BJ (cell line): ENCODE measurements at regions not wholly inside any gene's neighbourhood (a gene's known extent, or its start where the extent isn't known, plus 50 kb on each side); places are given as distances from the start of the nearest gene placed in this dataset.

Experiments
- CTCF ChIA-PET: fragments of 350-600 bp; formaldehyde crosslinking; extraction: SDS; loops from one replicate; lab custom pipeline; 2021; ENCODE audit warnings: antibody characterized with exemption, inconsistent platforms; lab: Yijun Ruan, JAX
- POLR2A ChIA-PET: fragments of 300-600 bp; sonication (Branson Sonifier 250); formaldehyde crosslinking; extraction: SDS; loops from one replicate; lab custom pipeline; 2021; ENCODE audit warnings: antibody characterized with exemption; lab: Charles Lee
- DNase-seq: peaks from one replicate; pipeline ENCODE4 v3.0.0-alpha.2; 2011; ENCODE audit warnings: low read depth
- H3K27me3 ChIP-seq: 2 replicates; pipeline ENCODE4 v1.6.0; 2011; ENCODE audit warnings: low read length; ENCODE audit not compliant: control insufficient read depth, insufficient read depth
- H3K36me3 ChIP-seq: 2 replicates; pipeline ENCODE4 v1.5.1; 2011; ENCODE audit warnings: low read length; ENCODE audit not compliant: control insufficient read depth, insufficient read depth
- H3K4me3 ChIP-seq: 2 replicates; pipeline ENCODE4 v1.5.1; 2011; ENCODE audit warnings: low read depth, mild to moderate bottlenecking, control low read depth, low read length
- TF ChIP-seq, protein P1 (sequence below): IDR thresholded peaks from 2 replicates; pipeline ENCODE4 v1.5.1; 2011; ENCODE audit warnings: low read depth, mild to moderate bottlenecking, control low read depth, inconsistent platforms, low read length, moderate library complexity; ENCODE audit not compliant: insufficient read depth

DNA sequence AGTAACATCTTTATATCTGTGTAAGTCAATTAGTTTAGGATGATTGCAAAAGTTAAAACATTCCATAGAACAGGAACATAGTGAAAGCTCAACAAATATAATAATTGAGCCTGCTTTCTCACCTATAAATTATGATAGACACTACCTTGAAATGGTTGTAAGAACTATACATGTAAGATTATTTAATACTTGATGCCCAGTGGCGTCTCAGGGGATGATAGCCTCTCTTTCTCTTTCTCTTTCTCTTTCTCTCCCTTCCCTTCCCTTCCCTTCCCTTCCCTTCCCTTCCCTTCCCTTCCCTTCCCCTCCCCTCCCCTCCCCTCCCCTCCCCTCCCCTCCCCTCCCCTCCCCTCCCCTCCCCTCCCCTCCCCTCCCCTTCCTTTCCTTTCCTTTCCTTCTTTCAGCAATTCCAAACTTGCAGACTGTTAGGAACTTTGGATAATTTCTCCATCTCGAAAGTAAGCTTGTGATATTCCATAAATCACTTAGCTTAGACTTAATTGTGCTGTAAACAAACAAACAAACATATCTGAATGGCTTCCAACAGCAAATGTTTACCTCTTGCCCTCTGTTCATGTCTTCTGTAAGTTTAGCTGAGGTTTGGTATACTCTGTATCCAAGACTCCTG lies 1102.7 kb downstream of the TSN start:
- Histone ChIP-seq H3K27me3 (no peaks in the 10 kb centered on the region), H3K4me3 (no peak overlapping the region), H3K36me3 (no peaks in the 10 kb centered on the region)
- POLR2A ChIA-PET, result no interaction called here
- no peak for DNase-seq
- TF ChIP-seq, protein P1, sequence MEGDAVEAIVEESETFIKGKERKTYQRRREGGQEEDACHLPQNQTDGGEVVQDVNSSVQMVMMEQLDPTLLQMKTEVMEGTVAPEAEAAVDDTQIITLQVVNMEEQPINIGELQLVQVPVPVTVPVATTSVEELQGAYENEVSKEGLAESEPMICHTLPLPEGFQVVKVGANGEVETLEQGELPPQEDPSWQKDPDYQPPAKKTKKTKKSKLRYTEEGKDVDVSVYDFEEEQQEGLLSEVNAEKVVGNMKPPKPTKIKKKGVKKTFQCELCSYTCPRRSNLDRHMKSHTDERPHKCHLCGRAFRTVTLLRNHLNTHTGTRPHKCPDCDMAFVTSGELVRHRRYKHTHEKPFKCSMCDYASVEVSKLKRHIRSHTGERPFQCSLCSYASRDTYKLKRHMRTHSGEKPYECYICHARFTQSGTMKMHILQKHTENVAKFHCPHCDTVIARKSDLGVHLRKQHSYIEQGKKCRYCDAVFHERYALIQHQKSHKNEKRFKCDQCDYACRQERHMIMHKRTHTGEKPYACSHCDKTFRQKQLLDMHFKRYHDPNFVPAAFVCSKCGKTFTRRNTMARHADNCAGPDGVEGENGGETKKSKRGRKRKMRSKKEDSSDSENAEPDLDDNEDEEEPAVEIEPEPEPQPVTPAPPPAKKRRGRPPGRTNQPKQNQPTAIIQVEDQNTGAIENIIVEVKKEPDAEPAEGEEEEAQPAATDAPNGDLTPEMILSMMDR, result no peak
- CTCF ChIA-PET, result no interaction called here

DNA sequence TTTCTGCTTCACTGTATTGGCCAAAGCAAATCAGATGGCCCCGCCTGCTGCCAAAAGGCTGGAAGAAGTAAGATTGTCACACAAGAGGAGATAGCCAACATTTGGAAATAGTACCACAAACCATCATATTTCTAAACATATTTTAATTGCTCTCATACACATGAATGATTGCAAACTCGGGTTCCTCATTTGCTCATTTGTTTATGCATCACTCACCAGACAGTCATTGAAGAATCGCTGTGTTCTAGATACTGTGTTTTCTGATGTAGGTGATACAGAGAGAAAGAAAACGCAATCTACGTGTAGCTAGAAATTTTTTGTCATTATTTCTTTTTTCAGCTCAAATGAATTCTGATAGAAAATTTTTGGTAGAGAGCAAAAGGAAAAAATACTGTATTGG lies 1103.4 kb downstream of the TSN start:
- CTCF ChIA-PET, result no interaction called here
- DNase-seq, result no peak
- H3K36me3 ChIP-seq, result no peaks in the 10 kb centered on the region
- H3K4me3 ChIP-seq, result no peak overlapping the region
- POLR2A ChIA-PET, result no interaction called here
- TF ChIP-seq, protein P1, result no peak
- H3K27me3 ChIP-seq, result no peaks in the 10 kb centered on the region

DNA sequence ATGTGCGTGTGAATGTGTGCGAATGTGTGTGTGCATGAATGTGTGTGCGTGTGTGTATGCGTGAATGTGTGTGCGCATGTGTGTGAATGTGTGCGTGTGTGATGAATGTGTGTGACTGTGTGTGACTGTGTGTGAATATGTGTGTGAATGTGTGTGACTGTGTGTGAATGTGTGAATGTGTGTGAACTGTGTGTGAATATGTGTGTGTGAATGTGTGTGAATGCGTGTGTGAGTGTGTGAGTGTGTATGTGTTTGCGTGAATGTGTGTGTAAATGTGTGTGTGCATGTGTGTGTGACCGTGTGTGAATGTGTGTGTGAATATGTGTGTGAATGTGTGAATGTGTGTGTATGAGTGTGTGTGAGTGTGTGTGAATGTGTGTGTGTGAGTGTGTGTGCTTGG lies 1103.8 kb downstream of the TSN start:
- ChIA-PET POLR2A (no interaction called here), CTCF (no interaction called here)
- Histone ChIP-seq H3K4me3 (no peak overlapping the region), H3K36me3 (no peaks in the 10 kb centered on the region), H3K27me3 (no peaks in the 10 kb centered on the region)
- no peak for DNase-seq
- TF ChIP-seq, protein P1, result no peak

DNA sequence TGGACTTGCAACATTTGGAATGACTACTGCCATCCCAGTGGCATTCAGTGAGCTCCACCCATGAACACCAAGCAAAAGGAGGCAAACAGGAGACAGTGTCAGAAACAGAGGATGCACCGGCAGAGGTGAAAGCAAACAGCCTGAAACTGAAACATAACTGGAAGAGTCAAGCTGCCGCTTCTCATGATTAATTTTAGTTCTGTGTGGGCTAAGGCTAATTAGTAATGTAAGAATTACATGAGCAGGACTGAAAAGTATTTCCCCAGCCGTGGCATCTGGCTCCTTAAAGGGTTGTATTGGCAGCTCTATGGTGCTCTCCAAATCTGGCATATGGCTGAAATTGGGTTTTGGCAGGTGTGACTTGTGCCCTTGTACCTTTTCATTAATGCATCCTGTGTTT lies 1108.1 kb downstream of the TSN start:
- Histone ChIP-seq H3K27me3 (no peaks in the 10 kb centered on the region), H3K36me3 (no peaks in the 10 kb centered on the region), H3K4me3 (no peak overlapping the region)
- no peak for DNase-seq
- POLR2A ChIA-PET, result no interaction called here
- TF ChIP-seq, protein P1, result no peak
- CTCF ChIA-PET, result no interaction called here

DNA sequence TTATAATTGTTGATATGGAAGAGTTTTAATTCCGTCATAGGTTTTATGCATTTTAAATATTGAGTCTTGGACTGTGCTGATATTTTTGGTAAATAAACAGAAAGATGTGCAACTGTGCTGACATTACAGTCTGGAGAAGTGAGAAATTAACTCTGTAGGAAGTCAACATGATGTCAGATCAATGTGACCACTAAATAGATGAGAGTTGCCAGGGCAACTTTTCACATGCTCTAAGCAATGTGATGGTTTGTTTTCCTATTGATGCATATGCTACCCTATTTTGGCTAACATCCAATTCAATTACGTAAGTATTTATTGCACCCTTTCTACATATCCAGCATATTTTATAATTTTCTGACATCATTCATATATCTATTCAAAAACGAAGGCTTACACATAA lies 1109.3 kb downstream of the TSN start:
- TF ChIP-seq, protein P1, result no peak
- no peak for DNase-seq
- no peaks in the 10 kb centered on the region for H3K36me3 ChIP-seq
- no peaks in the 10 kb centered on the region for H3K27me3 ChIP-seq
- H3K4me3 ChIP-seq, result no peak overlapping the region
- CTCF ChIA-PET, result no interaction called here
- POLR2A ChIA-PET, result no interaction called here
